Activated CD4-positive, alpha-beta T cell treated with anti-CD3 and anti-CD28 coated beads, Interleukin-2, amount 10 ng/mL, durations not matched to agents 24 days and 14 days (primary cell): ENCODE measurements at regions not wholly inside any gene's neighbourhood (a gene's known extent, or its start where the extent isn't known, plus 50 kb on each side); places are given as distances from the start of the nearest gene placed in this dataset.
"Not testable (repeated sequence)": the region's sequence is repeated elsewhere in the genome, so short reads cannot be mapped to it uniquely, and the experiment has no call there.

Experiments
- DNase-seq: peaks from one replicate; pipeline ENCODE4 v3.0.0; 2022
- H3K27ac Mint-ChIP-seq: one replicate; pipeline ENCODE4 v1.8.0; 2022; ENCODE audit warnings: mild to moderate bottlenecking, mixed read lengths
- H3K27me3 Mint-ChIP-seq: one replicate; pipeline ENCODE4 v1.8.0; 2022; ENCODE audit warnings: mixed read lengths
- H3K36me3 Mint-ChIP-seq: one replicate; pipeline ENCODE4 v1.8.0; 2022; ENCODE audit warnings: low read depth, mild to moderate bottlenecking, mixed read lengths
- H3K4me1 Mint-ChIP-seq: one replicate; pipeline ENCODE4 v1.8.0; 2021; ENCODE audit warnings: mixed read lengths
- H3K4me3 Mint-ChIP-seq: one replicate; pipeline ENCODE4 v1.8.0; 2022; ENCODE audit warnings: mild to moderate bottlenecking, moderate library complexity, mixed read lengths
- H3K9me3 Mint-ChIP-seq: one replicate; pipeline ENCODE4 v1.8.0; 2021; ENCODE audit warnings: mixed read lengths
- intact Hi-C: fragments of 100-400 bp; cut with micrococcal nuclease; formaldehyde crosslinking; loops from one replicate; pipeline ENCODE4 v1.15.1; 2023

DNA sequence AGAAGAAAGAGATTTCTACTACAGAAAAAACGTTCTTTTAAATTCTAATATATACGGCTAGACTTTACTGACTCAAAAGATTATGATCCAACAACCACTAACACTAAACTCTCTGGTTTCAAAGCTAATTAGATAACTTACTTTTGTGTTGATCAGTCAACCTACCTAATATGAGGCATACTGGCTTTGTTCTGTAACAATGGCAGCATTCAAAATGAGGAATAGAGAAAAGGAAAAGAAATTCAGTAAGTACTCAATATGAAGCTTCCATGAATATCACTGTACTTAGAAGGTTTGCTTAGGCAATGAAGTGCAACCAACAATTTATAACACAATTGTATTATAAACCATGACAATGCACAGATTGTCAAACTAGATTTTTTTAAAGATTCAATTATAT is 430.5 kb upstream of the PMFBP1 start:
- no peaks in the 10 kb centered on the region for H3K4me1 Mint-ChIP-seq
- no peaks in the 10 kb centered on the region for H3K36me3 Mint-ChIP-seq
- peaks cover 7% of the 10 kb centered on the region for H3K9me3 Mint-ChIP-seq
- no peaks in the 10 kb centered on the region for H3K27me3 Mint-ChIP-seq
- no peak overlapping the region for H3K27ac Mint-ChIP-seq
- intact Hi-C loops, result no loop called here
- no peak for DNase-seq
- no peak overlapping the region for H3K4me3 Mint-ChIP-seq

DNA sequence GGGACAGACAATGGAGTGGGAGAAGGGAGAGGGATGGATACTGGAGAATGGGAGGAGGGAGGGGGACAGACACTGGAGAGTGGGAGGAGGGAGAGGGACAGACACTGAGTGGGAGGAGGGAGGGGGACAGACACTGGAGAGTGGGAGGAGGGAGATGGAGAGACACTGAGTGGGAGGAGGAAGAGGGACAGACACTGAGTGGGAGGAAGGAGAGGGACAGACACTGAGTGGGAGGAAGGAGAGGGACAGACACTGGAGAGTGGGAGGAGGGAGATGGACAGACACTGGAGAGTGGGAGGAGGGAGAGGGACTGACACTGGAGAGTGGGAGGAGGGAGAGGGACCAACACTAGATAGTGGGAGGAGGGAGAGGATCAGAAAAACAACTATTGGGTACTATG is 426.7 kb upstream of the PMFBP1 start:
- H3K36me3 Mint-ChIP-seq, result no peaks in the 10 kb centered on the region
- H3K9me3 Mint-ChIP-seq, result peaks cover 4% of the 10 kb centered on the region
- no peak overlapping the region for H3K4me3 Mint-ChIP-seq
- intact Hi-C loops, result no loop called here
- DNase-seq, result no peak
- H3K27me3 Mint-ChIP-seq, result no peaks in the 10 kb centered on the region
- no peaks in the 10 kb centered on the region for H3K4me1 Mint-ChIP-seq
- H3K27ac Mint-ChIP-seq, result no peak overlapping the region

DNA sequence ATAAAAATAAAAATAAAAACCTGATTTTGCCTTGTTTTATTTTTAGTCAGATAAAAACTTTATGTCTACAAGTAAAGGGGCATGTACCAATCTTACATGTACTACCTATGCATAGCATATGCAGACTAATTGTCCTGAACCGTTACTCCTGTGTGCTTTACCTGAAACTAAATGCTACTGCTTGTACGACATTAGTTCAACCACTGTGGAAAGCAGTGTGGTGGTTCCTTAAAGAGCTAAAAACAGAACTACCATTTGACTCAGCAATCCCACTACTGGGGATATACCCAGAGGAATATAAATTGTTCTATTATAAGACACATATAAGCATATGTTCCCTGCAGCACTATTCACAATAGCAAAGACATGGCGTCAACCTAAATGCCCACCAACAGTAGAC is 426.0 kb upstream of the PMFBP1 start:
- intact Hi-C loops, result no loop called here
- DNase-seq, result no peak
- peaks cover 4% of the 10 kb centered on the region for H3K9me3 Mint-ChIP-seq
- H3K36me3 Mint-ChIP-seq, result no peaks in the 10 kb centered on the region
- no peak overlapping the region for H3K27ac Mint-ChIP-seq
- no peaks in the 10 kb centered on the region for H3K27me3 Mint-ChIP-seq
- H3K4me3 Mint-ChIP-seq, result no peak overlapping the region
- no peaks in the 10 kb centered on the region for H3K4me1 Mint-ChIP-seq

DNA sequence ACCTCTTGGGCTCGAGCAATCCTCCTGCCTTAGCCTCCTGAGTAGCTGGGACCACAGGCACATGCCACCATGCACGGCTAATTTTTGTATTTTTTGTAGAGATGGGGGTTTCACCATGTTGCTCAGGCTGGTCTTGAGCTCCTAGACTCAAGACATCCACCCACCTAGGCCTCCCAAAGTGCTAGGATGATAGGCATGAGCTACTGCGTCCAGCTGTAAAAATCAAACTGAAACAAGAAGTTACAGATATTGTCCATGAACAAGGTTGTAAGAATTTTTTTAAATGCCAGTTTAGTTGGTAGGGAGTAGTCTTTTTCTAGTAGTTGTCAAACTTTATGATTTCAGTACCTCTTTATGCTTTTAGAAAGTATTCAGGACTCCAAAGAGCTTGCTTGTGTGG is 424.4 kb upstream of the PMFBP1 start:
- no peak overlapping the region for H3K27ac Mint-ChIP-seq
- H3K27me3 Mint-ChIP-seq, result no peaks in the 10 kb centered on the region
- no peak overlapping the region for H3K4me3 Mint-ChIP-seq
- intact Hi-C loops, result no loop called here
- no peaks in the 10 kb centered on the region for H3K36me3 Mint-ChIP-seq
- DNase-seq, result no peak
- no peaks in the 10 kb centered on the region for H3K4me1 Mint-ChIP-seq
- peaks cover 4% of the 10 kb centered on the region for H3K9me3 Mint-ChIP-seq

DNA sequence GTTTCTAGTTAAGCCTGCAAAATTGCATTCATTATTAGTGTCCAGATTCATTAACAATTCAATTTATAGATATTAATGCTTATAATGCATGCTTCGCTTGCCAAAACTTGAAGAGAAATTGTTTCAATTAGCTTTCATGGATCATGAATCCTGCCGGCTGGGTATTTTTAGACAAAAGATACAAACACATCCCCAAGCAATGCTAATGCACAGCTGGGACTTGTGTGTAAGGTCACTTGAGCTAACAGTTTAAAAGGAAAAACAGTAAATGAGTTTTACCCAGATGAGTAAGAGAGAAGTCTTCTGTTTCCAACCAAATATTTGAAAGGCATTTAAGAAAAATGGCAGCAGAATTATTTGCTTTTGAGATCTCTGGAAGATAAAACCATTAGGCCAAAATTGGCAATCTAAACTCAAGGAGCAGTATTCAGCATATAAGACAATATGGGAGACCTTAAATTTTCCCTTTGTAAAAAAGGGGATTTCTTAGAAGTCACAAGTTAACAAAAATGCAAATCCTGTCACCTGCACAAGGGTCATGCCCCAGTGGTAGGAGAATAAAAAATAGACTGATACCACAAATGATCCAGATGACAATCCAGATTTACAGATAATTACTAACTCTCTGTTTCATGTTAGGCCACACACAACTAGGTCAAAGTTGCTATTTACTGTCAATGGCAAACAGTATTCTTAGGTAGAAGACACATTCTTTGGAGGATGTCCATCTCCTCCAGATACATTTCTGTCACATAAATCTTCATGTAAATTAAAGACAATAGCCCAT is 418.4 kb upstream of the PMFBP1 start:
- intact Hi-C loops, result no loop called here
- no peak for DNase-seq
- Mint-ChIP-seq H3K27me3 (no peaks in the 10 kb centered on the region), H3K4me1 (no peaks in the 10 kb centered on the region), H3K36me3 (no peaks in the 10 kb centered on the region), H3K4me3 (no peak overlapping the region), H3K9me3 (no peaks in the 10 kb centered on the region), H3K27ac (no peak overlapping the region)

DNA sequence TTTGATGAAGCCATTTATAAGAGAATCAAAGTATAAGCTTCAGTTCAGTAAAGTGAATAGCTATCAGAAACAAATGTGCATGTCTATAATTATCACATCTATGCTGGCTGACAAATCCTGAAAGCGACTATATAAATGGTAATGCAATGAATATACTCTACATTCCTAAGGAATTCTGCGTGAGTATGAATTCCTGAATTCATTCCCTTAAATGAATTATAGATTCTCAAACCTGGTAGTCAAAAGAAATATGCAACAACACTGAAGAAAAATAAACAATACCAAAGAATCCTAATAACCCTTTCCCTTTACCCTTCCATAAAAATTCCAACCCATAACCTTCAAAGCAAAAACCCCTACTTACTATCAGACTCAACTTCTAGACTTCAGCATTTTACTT is 416.6 kb upstream of the PMFBP1 start:
- no peaks in the 10 kb centered on the region for H3K36me3 Mint-ChIP-seq
- no peaks in the 10 kb centered on the region for H3K9me3 Mint-ChIP-seq
- H3K27ac Mint-ChIP-seq, result no peak overlapping the region
- no peak overlapping the region for H3K4me3 Mint-ChIP-seq
- no peak for DNase-seq
- intact Hi-C loops, result no loop called here
- H3K27me3 Mint-ChIP-seq, result no peaks in the 10 kb centered on the region
- H3K4me1 Mint-ChIP-seq, result no peaks in the 10 kb centered on the region

DNA sequence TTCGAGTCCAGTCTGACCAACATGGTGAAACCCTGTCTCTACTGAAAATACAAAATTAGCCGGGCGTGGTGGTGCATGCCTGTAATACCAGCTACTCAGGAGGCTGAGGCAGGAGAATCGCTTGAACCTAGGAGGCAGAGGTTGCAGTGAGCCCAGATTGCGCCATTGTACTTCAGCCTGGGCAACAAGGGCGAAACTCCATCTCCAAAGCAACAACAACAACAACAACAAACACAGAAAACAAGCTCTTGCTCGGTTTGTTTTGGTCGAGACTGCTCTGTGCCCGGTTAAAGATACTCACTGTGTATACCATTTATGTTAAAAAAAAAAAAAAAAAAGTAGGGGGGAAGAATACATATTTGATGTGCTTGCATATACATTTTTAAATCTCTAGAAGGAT is 406.1 kb upstream of the PMFBP1 start:
- H3K4me3 Mint-ChIP-seq, DNase-seq, H3K4me1 Mint-ChIP-seq, H3K27ac Mint-ChIP-seq, H3K27me3 Mint-ChIP-seq, intact Hi-C loops, H3K36me3 Mint-ChIP-seq: not testable (repeated sequence)
- H3K9me3 Mint-ChIP-seq, result peaks cover 10% of the 10 kb centered on the region

DNA sequence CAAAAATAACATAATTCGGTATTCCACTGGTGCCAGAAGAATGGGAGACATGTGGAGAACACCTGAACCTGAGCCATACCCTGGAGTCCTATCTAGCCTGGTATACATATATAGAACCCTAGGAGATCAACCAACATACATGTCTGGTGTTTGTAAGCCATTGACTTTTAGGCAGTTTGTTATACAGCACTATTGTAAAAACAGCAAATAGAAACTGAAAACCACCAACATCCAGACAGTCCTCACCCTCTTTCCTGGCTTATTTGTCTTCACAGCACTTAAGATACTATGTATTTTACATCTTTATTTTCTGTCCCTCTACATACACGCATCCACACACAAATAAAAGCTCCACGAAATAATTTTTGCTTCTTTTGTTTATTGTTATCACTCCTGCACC is 404.2 kb upstream of the PMFBP1 start:
- no peak overlapping the region for H3K27ac Mint-ChIP-seq
- DNase-seq, result no peak
- no peaks in the 10 kb centered on the region for H3K36me3 Mint-ChIP-seq
- H3K27me3 Mint-ChIP-seq, result no peaks in the 10 kb centered on the region
- H3K4me3 Mint-ChIP-seq, result no peak overlapping the region
- no peaks in the 10 kb centered on the region for H3K9me3 Mint-ChIP-seq
- H3K4me1 Mint-ChIP-seq, result no peaks in the 10 kb centered on the region
- intact Hi-C loops, result no loop called here

DNA sequence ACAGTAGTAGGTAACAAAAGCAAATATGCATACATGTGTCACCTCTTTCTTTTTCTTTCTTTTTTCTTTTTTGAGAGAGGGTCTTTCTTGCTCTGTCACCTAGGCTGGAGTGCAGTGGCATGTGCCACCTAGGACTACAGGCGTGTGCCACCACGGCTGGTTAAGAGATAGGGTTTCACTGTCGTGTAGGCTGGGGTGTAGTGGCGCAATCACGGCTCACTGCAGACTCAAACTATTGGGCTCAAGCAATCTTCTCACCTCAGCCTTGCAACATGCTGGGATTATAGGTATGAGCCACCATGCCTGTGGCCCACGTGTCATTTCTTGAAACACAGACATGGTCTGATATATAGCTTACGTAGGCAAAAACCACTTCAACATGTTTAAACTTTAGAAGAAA is 397.7 kb upstream of the PMFBP1 start:
- Mint-ChIP-seq H3K9me3 (no peaks in the 10 kb centered on the region), H3K4me3 (no peak overlapping the region), H3K27me3 (no peaks in the 10 kb centered on the region), H3K36me3 (no peaks in the 10 kb centered on the region), H3K27ac (no peak overlapping the region), H3K4me1 (no peaks in the 10 kb centered on the region)
- intact Hi-C loops, result no loop called here
- no peak for DNase-seq

DNA sequence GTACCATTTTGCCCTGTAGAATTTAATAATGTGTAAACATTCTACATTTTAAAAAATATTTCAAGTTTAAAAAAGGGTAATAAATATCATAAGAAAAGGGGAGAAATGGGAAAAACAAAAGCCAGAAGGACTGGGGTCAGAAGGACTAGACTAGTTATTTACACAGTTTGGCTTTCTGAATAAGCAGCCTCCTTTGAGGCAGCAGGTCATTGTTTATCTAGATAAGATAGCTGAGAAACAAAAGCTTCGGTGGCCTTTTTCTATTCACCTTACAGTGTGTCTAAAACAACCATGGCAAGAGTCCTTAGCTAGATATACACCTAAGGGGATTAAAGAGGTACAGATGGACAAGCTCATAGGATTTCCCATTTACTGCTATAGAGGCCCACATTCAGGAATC is 396.5 kb upstream of the PMFBP1 start:
- H3K36me3 Mint-ChIP-seq, result no peaks in the 10 kb centered on the region
- intact Hi-C loops, result no loop called here
- no peak overlapping the region for H3K4me3 Mint-ChIP-seq
- H3K4me1 Mint-ChIP-seq, result no peaks in the 10 kb centered on the region
- no peaks in the 10 kb centered on the region for H3K27me3 Mint-ChIP-seq
- DNase-seq, result no peak
- H3K27ac Mint-ChIP-seq, result no peak overlapping the region
- H3K9me3 Mint-ChIP-seq, result no peaks in the 10 kb centered on the region

DNA sequence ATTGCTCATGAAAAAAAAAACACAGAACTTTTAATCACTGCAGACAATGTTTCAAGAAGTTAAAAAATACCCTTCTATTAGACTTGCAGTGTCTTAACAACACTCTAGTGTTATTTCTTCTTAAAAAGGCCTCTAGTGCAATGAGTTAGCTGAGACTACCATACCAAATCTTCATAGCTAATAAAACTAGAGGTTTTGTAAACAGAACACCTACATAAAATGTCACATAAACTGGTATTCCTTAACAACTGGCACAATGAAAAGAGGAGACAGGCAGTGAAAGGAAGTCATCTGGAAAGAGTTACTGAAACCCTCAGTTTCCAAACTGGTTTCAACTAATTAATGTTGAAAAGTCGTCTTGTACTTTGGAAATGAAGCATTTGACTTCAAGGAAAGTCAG is 394.2 kb upstream of the PMFBP1 start:
- no peak for DNase-seq

DNA sequence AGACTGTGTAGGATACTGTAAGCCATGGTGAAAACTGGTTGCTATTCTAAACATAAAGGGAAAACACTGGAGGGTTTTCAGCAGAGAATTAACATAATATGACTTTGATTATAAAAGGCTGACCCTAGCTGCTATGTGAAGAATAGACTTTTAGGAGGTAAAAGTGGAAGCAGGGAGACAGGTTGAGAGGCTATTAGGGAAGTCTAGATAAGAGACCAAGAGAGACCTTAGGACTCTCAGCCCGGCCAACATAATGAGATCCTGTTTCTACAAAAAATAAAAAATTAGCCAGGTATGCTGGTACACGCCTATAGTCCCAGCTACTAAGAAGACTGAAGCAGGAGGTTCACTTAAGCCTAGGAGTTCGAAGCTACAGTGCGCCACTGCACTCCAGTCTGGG is 393.2 kb upstream of the PMFBP1 start:
- H3K4me3 Mint-ChIP-seq, result no peak overlapping the region

More for the DNA sequence above, 394.2 kb upstream of the PMFBP1 start:
- Mint-ChIP-seq H3K4me3 (no peak overlapping the region), H3K9me3 (no peaks in the 10 kb centered on the region), H3K36me3 (no peaks in the 10 kb centered on the region), H3K27ac (no peak overlapping the region), H3K27me3 (no peaks in the 10 kb centered on the region), H3K4me1 (no peaks in the 10 kb centered on the region)
- intact Hi-C loops, result no loop called here

DNA sequence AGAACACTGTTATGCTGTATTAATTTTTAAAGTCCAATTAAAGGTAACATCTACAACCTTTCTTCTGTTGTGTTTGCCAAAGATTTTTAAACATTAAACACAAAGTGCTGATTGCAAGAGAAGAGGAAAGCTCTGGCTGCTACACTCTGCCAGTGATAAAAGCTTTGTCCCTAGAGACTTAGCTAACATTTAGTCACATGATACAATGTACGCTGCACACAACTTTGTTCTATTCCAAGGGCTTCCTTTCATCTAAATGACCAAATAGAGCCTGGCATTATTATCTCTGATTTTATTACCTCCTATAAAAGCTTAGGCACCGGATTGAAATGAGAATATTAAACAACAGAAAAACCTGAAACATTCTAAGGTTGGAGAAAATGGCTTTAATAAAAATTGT is 388.7 kb upstream of the PMFBP1 start:
- DNase-seq, result no peak
- H3K9me3 Mint-ChIP-seq, result no peaks in the 10 kb centered on the region
- intact Hi-C loops, result no loop called here
- no peaks in the 10 kb centered on the region for H3K36me3 Mint-ChIP-seq
- no peak overlapping the region for H3K4me3 Mint-ChIP-seq
- H3K27ac Mint-ChIP-seq, result no peak overlapping the region
- H3K27me3 Mint-ChIP-seq, result no peaks in the 10 kb centered on the region
- no peaks in the 10 kb centered on the region for H3K4me1 Mint-ChIP-seq

More for the DNA sequence above, 393.2 kb upstream of the PMFBP1 start:
- Mint-ChIP-seq H3K9me3 (no peaks in the 10 kb centered on the region), H3K36me3 (no peaks in the 10 kb centered on the region), H3K27me3 (no peaks in the 10 kb centered on the region), H3K4me1 (no peaks in the 10 kb centered on the region), H3K27ac (no peak overlapping the region)
- no peak for DNase-seq
- intact Hi-C loops, result no loop called here

DNA sequence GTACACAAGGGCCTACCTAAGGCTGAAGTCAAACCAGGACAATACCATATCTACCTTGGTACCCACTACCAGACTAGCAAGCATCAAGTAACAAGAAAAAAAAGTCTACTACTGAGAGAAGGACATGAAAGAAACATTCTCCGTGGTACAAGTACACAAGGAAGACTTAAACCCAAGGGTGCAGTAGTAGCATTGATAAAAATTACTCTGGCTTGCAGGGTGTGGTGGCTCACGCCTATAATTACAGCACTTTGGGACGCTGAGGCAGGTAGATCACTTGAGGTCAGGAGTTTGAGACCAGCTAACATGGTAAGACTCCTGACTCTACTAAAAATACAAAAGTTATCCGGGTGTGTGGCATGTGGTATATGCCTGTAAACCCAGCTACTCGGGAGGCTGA is 386.5 kb upstream of the PMFBP1 start:
- no peak for DNase-seq
- H3K27me3 Mint-ChIP-seq, result no peaks in the 10 kb centered on the region
- no peaks in the 10 kb centered on the region for H3K9me3 Mint-ChIP-seq
- intact Hi-C loops, result no loop called here
- no peak overlapping the region for H3K27ac Mint-ChIP-seq
- no peak overlapping the region for H3K4me3 Mint-ChIP-seq
- no peaks in the 10 kb centered on the region for H3K4me1 Mint-ChIP-seq
- no peaks in the 10 kb centered on the region for H3K36me3 Mint-ChIP-seq

DNA sequence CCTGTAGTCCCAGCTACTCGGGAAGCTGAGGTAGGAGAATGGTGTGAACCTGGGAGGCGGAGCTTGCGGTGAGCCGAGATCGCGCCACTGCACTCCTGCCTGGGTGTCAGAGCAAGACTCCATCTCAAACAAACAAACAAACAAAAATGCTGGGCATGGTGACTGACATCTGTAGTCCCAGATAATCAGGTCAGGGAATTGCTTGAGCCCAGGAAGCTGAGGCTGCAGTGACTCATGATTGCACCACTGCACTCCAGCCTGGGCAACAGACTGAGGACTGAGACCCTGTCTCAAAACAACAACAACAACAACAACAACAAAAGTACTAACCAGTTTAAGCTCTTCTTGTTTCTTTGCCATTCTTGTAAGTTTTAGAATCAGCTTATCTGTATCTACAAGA is 383.0 kb upstream of the PMFBP1 start:
- no peak for DNase-seq
- Mint-ChIP-seq H3K4me3 (no peak overlapping the region), H3K27ac (no peak overlapping the region), H3K4me1 (no peaks in the 10 kb centered on the region), H3K27me3 (no peaks in the 10 kb centered on the region), H3K9me3 (peaks cover 4% of the 10 kb centered on the region), H3K36me3 (no peaks in the 10 kb centered on the region)
- intact Hi-C loops, result no loop called here
